KMS-11 (cell line): ENCODE measurements at regions not wholly inside any gene's neighbourhood (a gene's known extent, or its start where the extent isn't known, plus 50 kb on each side); places are given as distances from the start of the nearest gene placed in this dataset.

Experiments used
- H2AFZ ChIP-seq: fragments of 200-600 bp; sonication (generic); 2 replicates; pipeline ENCODE4 v1.6.1; 2016; ENCODE audit warnings: antibody characterized with exemption, mixed run types, low read depth
- H3K27ac ChIP-seq: fragments of 200-600 bp; sonication (generic); 2 replicates; pipeline ENCODE4 v1.6.1; 2016; ENCODE audit warnings: mild to moderate bottlenecking, mixed run types
- H3K27me3 ChIP-seq: fragments of 200-600 bp; sonication (generic); 2 replicates; pipeline ENCODE4 v1.6.1; 2017; ENCODE audit warnings: mild to moderate bottlenecking, low read depth, mixed run types, moderate library complexity; ENCODE audit not compliant: insufficient read depth
- H3K36me3 ChIP-seq: fragments of 200-600 bp; sonication (generic); 2 replicates; pipeline ENCODE4 v1.6.1; 2017; ENCODE audit warnings: mild to moderate bottlenecking, mixed run types; ENCODE audit not compliant: insufficient read depth
- H3K4me1 ChIP-seq: fragments of 200-600 bp; sonication (generic); 2 replicates; pipeline ENCODE4 v1.6.1; 2016; ENCODE audit warnings: mild to moderate bottlenecking, low read depth, mixed run types; ENCODE audit not compliant: poor library complexity, severe bottlenecking
- H3K4me2 ChIP-seq: fragments of 200-600 bp; sonication (generic); 2 replicates; pipeline ENCODE4 v1.7.0; 2016; ENCODE audit warnings: mild to moderate bottlenecking, mixed run types
- H3K4me3 ChIP-seq: fragments of 200-600 bp; sonication (generic); IDR thresholded peaks from 2 replicates; pipeline ENCODE4 v1.6.1; 2017; ENCODE audit warnings: low read depth, low read length, mixed read lengths; ENCODE audit not compliant: insufficient read depth
- H3K79me2 ChIP-seq: fragments of 200-600 bp; sonication (generic); 2 replicates; pipeline ENCODE4 v1.6.1; 2016; ENCODE audit warnings: low read depth, mixed run types; ENCODE audit not compliant: insufficient read depth
- H3K9ac ChIP-seq: fragments of 200-600 bp; sonication (generic); 2 replicates; pipeline ENCODE4 v1.6.1; 2016; ENCODE audit warnings: mild to moderate bottlenecking, mixed run types
- H4K20me1 ChIP-seq: fragments of 200-600 bp; sonication (generic); 2 replicates; pipeline ENCODE4 v1.6.1; 2016; ENCODE audit warnings: mild to moderate bottlenecking, mixed run types; ENCODE audit not compliant: insufficient read depth
- CTCF ChIP-seq: fragments of 200-600 bp; sonication (generic); conservative IDR thresholded peaks from 2 replicates; pipeline ENCODE4 v1.6.1; 2017; ENCODE audit warnings: low read depth, mild to moderate bottlenecking, antibody characterized with exemption, low read length, moderate library complexity, mixed read lengths

DNA sequence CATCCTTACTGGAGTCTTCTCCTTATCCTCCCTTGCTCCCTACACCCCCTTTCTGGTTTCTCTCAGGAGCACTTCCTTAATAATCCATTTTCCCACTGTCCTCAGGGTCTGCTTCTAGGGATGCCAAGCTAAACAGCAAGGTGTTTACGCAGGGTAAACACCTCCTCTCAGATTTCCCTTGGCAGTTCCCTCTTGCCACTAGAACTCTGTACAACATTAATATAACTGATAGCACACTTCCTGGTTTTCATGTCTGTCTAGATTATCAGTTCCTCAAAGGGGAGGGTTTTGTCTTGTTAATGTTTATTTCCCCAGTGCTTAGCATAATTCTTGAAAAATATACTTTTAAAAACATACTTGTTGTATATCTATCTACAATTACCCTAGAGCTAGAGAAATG, 118.0 kb upstream of the SLC24A5 start:
- Histone ChIP-seq H3K36me3 (no peaks in the 10 kb centered on the region), H4K20me1 (no peaks in the 10 kb centered on the region), H3K4me1 (peaks cover 9% of the 10 kb centered on the region), H3K27ac (no peak overlapping the region), H3K79me2 (no peaks in the 10 kb centered on the region), H2AFZ (no peak overlapping the region), H3K4me2 (no peak overlapping the region), H3K27me3 (no peaks in the 10 kb centered on the region), H3K4me3 (no peak overlapping the region), H3K9ac (no peak overlapping the region)
- TF ChIP-seq CTCF, result no peak

- Histone ChIP-seq H3K79me2 (no peaks in the 10 kb centered on the region), H2AFZ (no peak overlapping the region), H4K20me1 (no peaks in the 10 kb centered on the region), H3K27me3 (no peaks in the 10 kb centered on the region), H3K36me3 (no peaks in the 10 kb centered on the region), H3K4me3 (no peak overlapping the region), H3K4me2 (no peak overlapping the region), H3K27ac (no peak overlapping the region), H3K4me1 (peaks cover 9% of the 10 kb centered on the region), H3K9ac (no peak overlapping the region)
- no peak for TF ChIP-seq CTCF
Measured at GRCh38 chr15:48003441-48003840, 117.3 kb upstream of the SLC24A5 start.

- no peak overlapping the region for H3K9ac ChIP-seq
- peaks cover 9% of the 10 kb centered on the region for H3K4me1 ChIP-seq
- H3K27ac ChIP-seq, result no peak overlapping the region
- H3K27me3 ChIP-seq, result no peaks in the 10 kb centered on the region
- no peaks in the 10 kb centered on the region for H3K36me3 ChIP-seq
- H4K20me1 ChIP-seq, result no peaks in the 10 kb centered on the region
- no peak overlapping the region for H2AFZ ChIP-seq
- H3K79me2 ChIP-seq, result no peaks in the 10 kb centered on the region
- no peak overlapping the region for H3K4me3 ChIP-seq
- TF ChIP-seq CTCF, result no peak
- no peak overlapping the region for H3K4me2 ChIP-seq
Measured at GRCh38 chr15:48005077-48005476, 115.7 kb upstream of the SLC24A5 start.

- Histone ChIP-seq H3K4me1 (peaks cover 9% of the 10 kb centered on the region), H3K4me2 (no peak overlapping the region), H3K4me3 (no peak overlapping the region), H3K27me3 (no peaks in the 10 kb centered on the region), H3K27ac (no peak overlapping the region), H3K36me3 (no peaks in the 10 kb centered on the region), H4K20me1 (no peaks in the 10 kb centered on the region), H2AFZ (no peak overlapping the region), H3K9ac (no peak overlapping the region), H3K79me2 (no peaks in the 10 kb centered on the region)
- TF ChIP-seq CTCF, result no peak
Measured at GRCh38 chr15:48006031-48006511, 114.7 kb upstream of the SLC24A5 start.
